ENCODE measurements at regions not wholly inside any gene's neighbourhood (a gene's known extent, or its start where the extent isn't known, plus 50 kb on each side); places are given as distances from the start of the nearest gene placed in this dataset.

- no peak overlapping the region for H3K4me2 ChIP-seq (ENCODE audit: insufficient read depth, low read length)
- no peaks in the 10 kb centered on the region for H3K79me2 ChIP-seq (ENCODE audit: insufficient read depth, low read length)
- TF ChIP-seq CTCF (IDR thresholded peaks at IDR 0.05; ENCODE audit: extremely low read depth, low read depth, low read length) = no peak
- no peaks in the 10 kb centered on the region for H4K20me1 ChIP-seq (ENCODE audit: insufficient read depth, low read length)
- no peaks in the 10 kb centered on the region for H3K27me3 ChIP-seq (ENCODE audit: insufficient read depth, low read length)
- no peak overlapping the region for H3K4me3 ChIP-seq (ENCODE audit: insufficient read depth, low read length)
- no peaks in the 10 kb centered on the region for H3K36me3 ChIP-seq (ENCODE audit: insufficient read depth, low read length)
- no peaks in the 10 kb centered on the region for H3K4me1 ChIP-seq (ENCODE audit: insufficient read depth, low read length)
- peak; percentile 17 for DNase-seq (ENCODE audit: insufficient read length, low spot score, missing footprints)
- no peaks in the 10 kb centered on the region for H3K9me3 ChIP-seq (ENCODE audit: low read depth, low read length)
- no peak overlapping the region for H2AFZ ChIP-seq (ENCODE audit: low read length)
- H3K27ac ChIP-seq (ENCODE audit: low read depth, low read length) = no peak overlapping the region
Observed at GRCh38 chr7:156460858-156461627, 179.5 kb upstream of the RNF32 start.

GRCh38 chr7:156459582-156459981 lies 181.0 kb upstream of the RNF32 start:
- no peak overlapping the region for H3K4me3 ChIP-seq (ENCODE audit: insufficient read depth, low read length)
- H3K27ac ChIP-seq (ENCODE audit: low read depth, low read length) = no peak overlapping the region
- no peaks in the 10 kb centered on the region for H3K27me3 ChIP-seq (ENCODE audit: insufficient read depth, low read length)
- TF ChIP-seq CTCF (IDR thresholded peaks at IDR 0.05; ENCODE audit: extremely low read depth, low read depth, low read length) = no peak
- peak; percentile 11 for DNase-seq (ENCODE audit: insufficient read length, low spot score, missing footprints)
- no peaks in the 10 kb centered on the region for H4K20me1 ChIP-seq (ENCODE audit: insufficient read depth, low read length)
- no peaks in the 10 kb centered on the region for H3K36me3 ChIP-seq (ENCODE audit: insufficient read depth, low read length)
- no peaks in the 10 kb centered on the region for H3K9me3 ChIP-seq (ENCODE audit: low read depth, low read length)
- no peak overlapping the region for H2AFZ ChIP-seq (ENCODE audit: low read length)
- no peak overlapping the region for H3K4me2 ChIP-seq (ENCODE audit: insufficient read depth, low read length)
- H3K4me1 ChIP-seq (ENCODE audit: insufficient read depth, low read length) = no peaks in the 10 kb centered on the region
- H3K79me2 ChIP-seq (ENCODE audit: insufficient read depth, low read length) = no peaks in the 10 kb centered on the region

- Histone ChIP-seq H2AFZ (ENCODE audit: low read length) (no peak overlapping the region), H3K4me2 (ENCODE audit: insufficient read depth, low read length) (no peak overlapping the region), H3K4me3 (ENCODE audit: insufficient read depth, low read length) (no peak overlapping the region), H3K27ac (ENCODE audit: low read depth, low read length) (no peak overlapping the region), H3K36me3 (ENCODE audit: insufficient read depth, low read length) (no peaks in the 10 kb centered on the region), H3K27me3 (ENCODE audit: insufficient read depth, low read length) (no peaks in the 10 kb centered on the region), H4K20me1 (ENCODE audit: insufficient read depth, low read length) (no peaks in the 10 kb centered on the region), H3K4me1 (ENCODE audit: insufficient read depth, low read length) (no peaks in the 10 kb centered on the region), H3K9me3 (ENCODE audit: low read depth, low read length) (no peaks in the 10 kb centered on the region), H3K79me2 (ENCODE audit: insufficient read depth, low read length) (no peaks in the 10 kb centered on the region)
- peak; percentile 80 for DNase-seq (ENCODE audit: insufficient read length, low spot score, missing footprints)
- TF ChIP-seq CTCF (IDR thresholded peaks at IDR 0.05; ENCODE audit: extremely low read depth, low read depth, low read length) = no peak
Observed at GRCh38 chr7:156459067-156459466, 181.5 kb upstream of the RNF32 start.

DNA sequence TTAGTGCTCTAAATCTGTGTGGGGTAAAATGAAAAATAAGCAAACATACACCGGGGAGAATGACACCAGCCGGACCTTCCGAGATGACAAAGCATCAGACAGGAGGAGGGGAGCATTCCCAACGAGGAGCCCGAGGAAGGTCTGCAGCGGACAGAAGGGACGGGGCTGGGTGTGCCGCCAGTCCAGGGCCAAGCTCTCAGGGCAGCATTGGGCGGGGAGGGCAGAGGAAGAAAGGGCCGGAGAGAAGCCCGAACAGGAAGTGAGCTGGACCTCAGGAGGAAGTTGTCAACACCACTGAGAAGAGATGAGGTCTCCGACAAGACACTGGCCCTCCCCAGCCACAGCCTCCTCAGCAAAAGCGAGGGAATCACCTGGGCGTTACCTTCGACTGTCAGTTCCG lies 182.6 kb upstream of the RNF32 start:
- Histone ChIP-seq H3K27me3 (ENCODE audit: insufficient read depth, low read length) (no peaks in the 10 kb centered on the region), H3K4me2 (ENCODE audit: insufficient read depth, low read length) (no peak overlapping the region), H4K20me1 (ENCODE audit: insufficient read depth, low read length) (no peaks in the 10 kb centered on the region), H3K27ac (ENCODE audit: low read depth, low read length) (no peak overlapping the region), H3K79me2 (ENCODE audit: insufficient read depth, low read length) (no peaks in the 10 kb centered on the region), H3K9me3 (ENCODE audit: low read depth, low read length) (no peaks in the 10 kb centered on the region), H2AFZ (ENCODE audit: low read length) (no peak overlapping the region), H3K4me3 (ENCODE audit: insufficient read depth, low read length) (no peak overlapping the region), H3K4me1 (ENCODE audit: insufficient read depth, low read length) (no peaks in the 10 kb centered on the region), H3K36me3 (ENCODE audit: insufficient read depth, low read length) (no peaks in the 10 kb centered on the region)
- DNase-seq (ENCODE audit: insufficient read length, low spot score, missing footprints) = no peak
- TF ChIP-seq CTCF (IDR thresholded peaks at IDR 0.05; ENCODE audit: extremely low read depth, low read depth, low read length) = no peak

All from osteoblast (primary cell).